ENCODE measurements at regions not wholly inside any gene's neighbourhood (a gene's known extent, or its start where the extent isn't known, plus 50 kb on each side); places are given as distances from the start of the nearest gene placed in this dataset.
"Not testable (repeated sequence)": the region's sequence is repeated elsewhere in the genome, so short reads cannot be mapped to it uniquely, and the experiment has no call there.

- DNase-seq, result no peak
- Histone ChIP-seq H3K9me3 (ENCODE audit: control insufficient read depth, low read length) (no peaks in the 10 kb centered on the region), H3K36me3 (ENCODE audit: control insufficient read depth, insufficient read depth, low read length) (no peaks in the 10 kb centered on the region), H3K4me3 (ENCODE audit: insufficient read depth, low read depth, low read length, poor library complexity, severe bottlenecking) (no peak overlapping the region), H3K27me3 (replicated peaks; ENCODE audit: control insufficient read depth, insufficient read depth, low read length, poor library complexity, severe bottlenecking) (no peaks in the 10 kb centered on the region), H3K27ac (ENCODE audit: insufficient read depth, low read length, poor library complexity, severe bottlenecking) (no peak overlapping the region), H3K4me1 (ENCODE audit: control insufficient read depth, insufficient read depth, low read length, poor library complexity, severe bottlenecking) (no peaks in the 10 kb centered on the region)
These were observed 595.6 kb downstream of the LTN1 start for GRCh38 chr21:28397040-28397439.

GRCh38 chr21:28396421-28396820, 596.3 kb downstream of the LTN1 start:
- H3K36me3 ChIP-seq (ENCODE audit: control insufficient read depth, insufficient read depth, low read length), result no peaks in the 10 kb centered on the region
- no peak overlapping the region for H3K4me3 ChIP-seq (ENCODE audit: insufficient read depth, low read depth, low read length, poor library complexity, severe bottlenecking)
- H3K27me3 ChIP-seq (replicated peaks; ENCODE audit: control insufficient read depth, insufficient read depth, low read length, poor library complexity, severe bottlenecking), result no peaks in the 10 kb centered on the region
- no peak overlapping the region for H3K27ac ChIP-seq (ENCODE audit: insufficient read depth, low read length, poor library complexity, severe bottlenecking)
- no peak for DNase-seq
- no peaks in the 10 kb centered on the region for H3K4me1 ChIP-seq (ENCODE audit: control insufficient read depth, insufficient read depth, low read length, poor library complexity, severe bottlenecking)
- no peaks in the 10 kb centered on the region for H3K9me3 ChIP-seq (ENCODE audit: control insufficient read depth, low read length)

GRCh38 chr21:28393279-28393678, 599.4 kb downstream of the LTN1 start:
- Histone ChIP-seq H3K9me3 (ENCODE audit: control insufficient read depth, low read length) (no peaks in the 10 kb centered on the region), H3K4me3 (ENCODE audit: insufficient read depth, low read depth, low read length, poor library complexity, severe bottlenecking) (no peak overlapping the region), H3K27me3 (replicated peaks; ENCODE audit: control insufficient read depth, insufficient read depth, low read length, poor library complexity, severe bottlenecking) (no peaks in the 10 kb centered on the region), H3K36me3 (ENCODE audit: control insufficient read depth, insufficient read depth, low read length) (no peaks in the 10 kb centered on the region), H3K27ac (ENCODE audit: insufficient read depth, low read length, poor library complexity, severe bottlenecking) (no peak overlapping the region), H3K4me1 (ENCODE audit: control insufficient read depth, insufficient read depth, low read length, poor library complexity, severe bottlenecking) (no peaks in the 10 kb centered on the region)
- no peak for DNase-seq

- Histone ChIP-seq H3K27me3 (replicated peaks; ENCODE audit: control insufficient read depth, insufficient read depth, low read length, poor library complexity, severe bottlenecking) (no peaks in the 10 kb centered on the region), H3K9me3 (ENCODE audit: control insufficient read depth, low read length) (no peaks in the 10 kb centered on the region), H3K27ac (ENCODE audit: insufficient read depth, low read length, poor library complexity, severe bottlenecking) (no peak overlapping the region), H3K4me1 (ENCODE audit: control insufficient read depth, insufficient read depth, low read length, poor library complexity, severe bottlenecking) (no peaks in the 10 kb centered on the region), H3K36me3 (ENCODE audit: control insufficient read depth, insufficient read depth, low read length) (no peaks in the 10 kb centered on the region), H3K4me3 (ENCODE audit: insufficient read depth, low read depth, low read length, poor library complexity, severe bottlenecking) (no peak overlapping the region)
- no peak for DNase-seq
These were observed 600.5 kb downstream of the LTN1 start for GRCh38 chr21:28391938-28392849.

GRCh38 chr21:28387220-28387619, 605.5 kb downstream of the LTN1 start:
- no peaks in the 10 kb centered on the region for H3K4me1 ChIP-seq (ENCODE audit: control insufficient read depth, insufficient read depth, low read length, poor library complexity, severe bottlenecking)
- H3K27me3 ChIP-seq (replicated peaks; ENCODE audit: control insufficient read depth, insufficient read depth, low read length, poor library complexity, severe bottlenecking), result no peaks in the 10 kb centered on the region
- H3K4me3 ChIP-seq (ENCODE audit: insufficient read depth, low read depth, low read length, poor library complexity, severe bottlenecking), result no peak overlapping the region
- no peak overlapping the region for H3K27ac ChIP-seq (ENCODE audit: insufficient read depth, low read length, poor library complexity, severe bottlenecking)
- no peaks in the 10 kb centered on the region for H3K9me3 ChIP-seq (ENCODE audit: control insufficient read depth, low read length)
- no peaks in the 10 kb centered on the region for H3K36me3 ChIP-seq (ENCODE audit: control insufficient read depth, insufficient read depth, low read length)
- no peak for DNase-seq

GRCh38 chr21:28385845-28386244, 606.8 kb downstream of the LTN1 start:
- DNase-seq, result no peak
- Histone ChIP-seq H3K27ac (ENCODE audit: insufficient read depth, low read length, poor library complexity, severe bottlenecking) (no peak overlapping the region), H3K27me3 (replicated peaks; ENCODE audit: control insufficient read depth, insufficient read depth, low read length, poor library complexity, severe bottlenecking) (no peaks in the 10 kb centered on the region), H3K36me3 (ENCODE audit: control insufficient read depth, insufficient read depth, low read length) (no peaks in the 10 kb centered on the region), H3K9me3 (ENCODE audit: control insufficient read depth, low read length) (no peaks in the 10 kb centered on the region), H3K4me3 (ENCODE audit: insufficient read depth, low read depth, low read length, poor library complexity, severe bottlenecking) (no peak overlapping the region), H3K4me1 (ENCODE audit: control insufficient read depth, insufficient read depth, low read length, poor library complexity, severe bottlenecking) (no peaks in the 10 kb centered on the region)

GRCh38 chr21:28381000-28381745, 611.5 kb downstream of the LTN1 start:
- H3K4me3 ChIP-seq (ENCODE audit: insufficient read depth, low read depth, low read length, poor library complexity, severe bottlenecking), result not testable (repeated sequence)

GRCh38 chr21:28380241-28380640, 612.4 kb downstream of the LTN1 start:
- Histone ChIP-seq H3K27me3 (replicated peaks; ENCODE audit: control insufficient read depth, insufficient read depth, low read length, poor library complexity, severe bottlenecking) (no peaks in the 10 kb centered on the region), H3K4me1 (ENCODE audit: control insufficient read depth, insufficient read depth, low read length, poor library complexity, severe bottlenecking) (no peaks in the 10 kb centered on the region), H3K4me3 (ENCODE audit: insufficient read depth, low read depth, low read length, poor library complexity, severe bottlenecking) (no peak overlapping the region), H3K27ac (ENCODE audit: insufficient read depth, low read length, poor library complexity, severe bottlenecking) (no peak overlapping the region), H3K36me3 (ENCODE audit: control insufficient read depth, insufficient read depth, low read length) (no peaks in the 10 kb centered on the region), H3K9me3 (ENCODE audit: control insufficient read depth, low read length) (no peaks in the 10 kb centered on the region)
- no peak for DNase-seq

More at GRCh38 chr21:28381000-28381745, 611.5 kb downstream of the LTN1 start:
- not testable (repeated sequence) for H3K9me3 ChIP-seq (ENCODE audit: control insufficient read depth, low read length); H3K36me3 ChIP-seq (ENCODE audit: control insufficient read depth, insufficient read depth, low read length); H3K27ac ChIP-seq (ENCODE audit: insufficient read depth, low read length, poor library complexity, severe bottlenecking); DNase-seq; H3K4me1 ChIP-seq (ENCODE audit: control insufficient read depth, insufficient read depth, low read length, poor library complexity, severe bottlenecking); H3K27me3 ChIP-seq (replicated peaks; ENCODE audit: control insufficient read depth, insufficient read depth, low read length, poor library complexity, severe bottlenecking)

- no peak overlapping the region for H3K27ac ChIP-seq (ENCODE audit: insufficient read depth, low read length, poor library complexity, severe bottlenecking)
- no peaks in the 10 kb centered on the region for H3K4me1 ChIP-seq (ENCODE audit: control insufficient read depth, insufficient read depth, low read length, poor library complexity, severe bottlenecking)
- H3K9me3 ChIP-seq (ENCODE audit: control insufficient read depth, low read length), result no peaks in the 10 kb centered on the region
- H3K27me3 ChIP-seq (replicated peaks; ENCODE audit: control insufficient read depth, insufficient read depth, low read length, poor library complexity, severe bottlenecking), result no peaks in the 10 kb centered on the region
- DNase-seq, result no peak
- H3K4me3 ChIP-seq (ENCODE audit: insufficient read depth, low read depth, low read length, poor library complexity, severe bottlenecking), result no peak overlapping the region
- no peaks in the 10 kb centered on the region for H3K36me3 ChIP-seq (ENCODE audit: control insufficient read depth, insufficient read depth, low read length)
These were observed 614.7 kb downstream of the LTN1 start for GRCh38 chr21:28378026-28378425.

Data from effector memory CD4-positive, alpha-beta T cell (primary cell).